22Rv1 (cell line): ENCODE measurements at regions not wholly inside any gene's neighbourhood (a gene's known extent, or its start where the extent isn't known, plus 50 kb on each side); places are given as distances from the start of the nearest gene placed in this dataset.

Experiments
- ZFX ChIP-seq: fragments of 450-650 bp; IDR thresholded peaks from 2 replicates; pipeline ENCODE4 v1.6.1; 2017; ENCODE audit warnings: antibody characterized with exemption, borderline replicate concordance
- TF ChIP-seq, protein P1 (sequence below): fragments of 450-650 bp; IDR thresholded peaks from 2 replicates; pipeline ENCODE4 v1.5.1; 2017; ENCODE audit warnings: mild to moderate bottlenecking

GRCh38 chr13:53138376-53139036 lies 109.9 kb downstream of the OLFM4 start:
- TF ChIP-seq, protein P1, sequence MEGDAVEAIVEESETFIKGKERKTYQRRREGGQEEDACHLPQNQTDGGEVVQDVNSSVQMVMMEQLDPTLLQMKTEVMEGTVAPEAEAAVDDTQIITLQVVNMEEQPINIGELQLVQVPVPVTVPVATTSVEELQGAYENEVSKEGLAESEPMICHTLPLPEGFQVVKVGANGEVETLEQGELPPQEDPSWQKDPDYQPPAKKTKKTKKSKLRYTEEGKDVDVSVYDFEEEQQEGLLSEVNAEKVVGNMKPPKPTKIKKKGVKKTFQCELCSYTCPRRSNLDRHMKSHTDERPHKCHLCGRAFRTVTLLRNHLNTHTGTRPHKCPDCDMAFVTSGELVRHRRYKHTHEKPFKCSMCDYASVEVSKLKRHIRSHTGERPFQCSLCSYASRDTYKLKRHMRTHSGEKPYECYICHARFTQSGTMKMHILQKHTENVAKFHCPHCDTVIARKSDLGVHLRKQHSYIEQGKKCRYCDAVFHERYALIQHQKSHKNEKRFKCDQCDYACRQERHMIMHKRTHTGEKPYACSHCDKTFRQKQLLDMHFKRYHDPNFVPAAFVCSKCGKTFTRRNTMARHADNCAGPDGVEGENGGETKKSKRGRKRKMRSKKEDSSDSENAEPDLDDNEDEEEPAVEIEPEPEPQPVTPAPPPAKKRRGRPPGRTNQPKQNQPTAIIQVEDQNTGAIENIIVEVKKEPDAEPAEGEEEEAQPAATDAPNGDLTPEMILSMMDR = no peak
- no peak for TF ChIP-seq ZFX
